Neural cell (in vitro differentiated cells): ENCODE measurements at regions not wholly inside any gene's neighbourhood (a gene's known extent, or its start where the extent isn't known, plus 50 kb on each side); places are given as distances from the start of the nearest gene placed in this dataset.

Experiments
- H2AFZ ChIP-seq: fragments of 200-600, 300-800 bp; sonication (generic), shearing (Covaris generic); 2 replicates; pipeline ENCODE4 v1.6.0; 2014; ENCODE audit warnings: low read depth, mild to moderate bottlenecking, antibody characterized with exemption, low read length, moderate library complexity
- H3F3A ChIP-seq: fragments of 200-600 bp; shearing (Covaris generic); 2 replicates; pipeline ENCODE4 v1.6.1; 2016; ENCODE audit warnings: mild to moderate bottlenecking, moderate library complexity, mixed read lengths, antibody characterized with exemption, low read length; ENCODE audit not compliant: insufficient read depth, poor library complexity, severe bottlenecking
- H3K27ac ChIP-seq: fragments of 200-600, 300-800 bp; sonication (generic), shearing (Covaris generic); 2 replicates; pipeline ENCODE4 v1.5.1; 2014; ENCODE audit warnings: mild to moderate bottlenecking, low read length, moderate library complexity
- H3K27me3 ChIP-seq: fragments of 300-800, 200-600 bp; sonication (generic), shearing (Covaris generic); 2 replicates; pipeline ENCODE4 v1.6.0; 2014; ENCODE audit warnings: mild to moderate bottlenecking, low read depth, low read length, moderate library complexity; ENCODE audit not compliant: insufficient read depth
- H3K36me3 ChIP-seq: fragments of 300-800, 200-600 bp; sonication (generic), shearing (Covaris generic); 2 replicates; pipeline ENCODE4 v1.5.1; 2014; ENCODE audit warnings: mild to moderate bottlenecking, antibody characterized with exemption, low read length, moderate library complexity; ENCODE audit not compliant: insufficient read depth
- H3K4me2 ChIP-seq: fragments of 300-800, 200-600 bp; sonication (generic), shearing (Covaris generic); 2 replicates; pipeline ENCODE4 v1.6.0; 2014; ENCODE audit warnings: mild to moderate bottlenecking, low read length
- H3K4me3 ChIP-seq: fragments of 300-800, 200-600 bp; sonication (generic), shearing (Covaris generic); 2 replicates; pipeline ENCODE4 v1.5.1; 2014; ENCODE audit warnings: mild to moderate bottlenecking, low read length, moderate library complexity
- H3K79me2 ChIP-seq: fragments of 200-600 bp; shearing (Covaris generic); replicated peaks from 2 replicates; pipeline ENCODE4 v1.6.0; 2014; ENCODE audit warnings: mild to moderate bottlenecking, low read length, moderate library complexity; ENCODE audit not compliant: insufficient read depth
- H3K9ac ChIP-seq: fragments of 300-800, 200-600 bp; sonication (generic), shearing (Covaris generic); 2 replicates; pipeline ENCODE4 v1.6.1; 2016; ENCODE audit warnings: mild to moderate bottlenecking, low read length, mixed read lengths
- H3K9me2 ChIP-seq: fragments of 200-600 bp; shearing (Covaris generic); 2 replicates; pipeline ENCODE4 v1.6.1; 2016; ENCODE audit warnings: mild to moderate bottlenecking, low read length, mixed read lengths; ENCODE audit not compliant: insufficient read depth
- H3K9me3 ChIP-seq: fragments of 200-600, 300-800 bp; sonication (generic), shearing (Covaris generic); 2 replicates; pipeline ENCODE4 v1.6.1; 2016; ENCODE audit warnings: mild to moderate bottlenecking, mixed run types, low read length, moderate library complexity, mixed read lengths
- H4K20me1 ChIP-seq: fragments of 200-600 bp; shearing (Covaris generic); 2 replicates; pipeline ENCODE4 v1.6.1; 2016; ENCODE audit warnings: mild to moderate bottlenecking, mixed run types; ENCODE audit not compliant: insufficient read depth
- CTCF ChIP-seq: fragments of 450-650 bp; IDR thresholded peaks from 2 replicates; pipeline ENCODE4 v1.5.1; 2014; ENCODE audit warnings: antibody characterized with exemption, mild to moderate bottlenecking, moderate library complexity; ENCODE audit not compliant: poor library complexity, severe bottlenecking
- EP300 ChIP-seq: fragments of 450-650 bp; conservative IDR thresholded peaks from 2 replicates; pipeline ENCODE4 v1.6.1; 2014; ENCODE audit warnings: antibody characterized with exemption, mild to moderate bottlenecking, moderate library complexity; ENCODE audit not compliant: poor library complexity, severe bottlenecking
- EZH2 ChIP-seq: fragments of 200-600, 300-800 bp; shearing (Covaris generic), sonication (generic); IDR thresholded peaks from 2 replicates; pipeline ENCODE4 v1.6.1; 2014; ENCODE audit warnings: antibody characterized with exemption, low read length, borderline replicate concordance, mild to moderate bottlenecking; ENCODE audit not compliant: insufficient read depth, poor library complexity, severe bottlenecking
- MXI1 ChIP-seq: fragments of 450-650 bp; conservative IDR thresholded peaks from 2 replicates; pipeline ENCODE4 v1.6.1; 2014; ENCODE audit warnings: antibody characterized with exemption, mild to moderate bottlenecking; ENCODE audit not compliant: poor library complexity, severe bottlenecking
- POLR2AphosphoS5 ChIP-seq: IDR thresholded peaks from 2 replicates; pipeline ENCODE4 v1.6.1; 2012
- RAD21 ChIP-seq: fragments of 450-650 bp; conservative IDR thresholded peaks from 2 replicates; pipeline ENCODE4 v1.6.1; 2014; ENCODE audit warnings: antibody characterized with exemption, mild to moderate bottlenecking, moderate library complexity
- REST ChIP-seq: IDR thresholded peaks from 2 replicates; pipeline ENCODE4 v1.6.1; 2012; ENCODE audit warnings: borderline replicate concordance
- SMC3 ChIP-seq: fragments of 450-650 bp; conservative IDR thresholded peaks from 2 replicates; pipeline ENCODE4 v1.6.1; 2014; ENCODE audit warnings: antibody characterized with exemption, mild to moderate bottlenecking, moderate library complexity; ENCODE audit not compliant: poor library complexity
- TAF1 ChIP-seq: IDR thresholded peaks from 2 replicates; pipeline ENCODE4 v1.6.1; 2012; ENCODE audit warnings: low read depth

DNA sequence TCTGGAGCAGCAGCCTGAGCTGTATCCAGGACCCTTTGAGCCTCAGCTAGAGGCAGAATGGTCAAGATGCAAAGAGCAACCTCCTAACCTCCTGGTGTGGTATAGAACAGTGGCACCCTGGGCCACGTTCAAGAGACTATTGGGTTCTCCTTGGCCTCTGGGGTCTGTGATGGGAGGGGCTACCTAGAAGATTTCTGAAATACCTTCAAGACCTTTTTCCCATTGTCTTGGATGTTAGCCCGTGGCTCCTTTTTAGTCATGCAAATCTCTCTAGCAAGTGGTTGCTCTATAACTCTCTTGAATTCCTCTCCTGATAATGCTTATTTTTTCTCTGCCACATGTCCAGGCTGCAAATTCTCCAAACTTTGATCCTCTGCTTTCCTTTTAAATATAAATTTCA lies 106.3 kb upstream of the SULT1C3 start:
- no peaks in the 10 kb centered on the region for H3F3A ChIP-seq
- no peak for TF ChIP-seq TAF1
- TF ChIP-seq SMC3, result no peak
- no peak for TF ChIP-seq EP300
- TF ChIP-seq CTCF, result no peak
- no peak for TF ChIP-seq REST
- no peak for TF ChIP-seq EZH2
- no peak for TF ChIP-seq MXI1
- TF ChIP-seq RAD21, result no peak
- TF ChIP-seq POLR2AphosphoS5, result no peak

GRCh38 chr2:108139521-108139920 lies 100.2 kb upstream of the SULT1C3 start:
- H3K27ac ChIP-seq, result no peak overlapping the region
- H3K4me3 ChIP-seq, result no peak overlapping the region
- H4K20me1 ChIP-seq, result no peaks in the 10 kb centered on the region
- no peak overlapping the region for H2AFZ ChIP-seq
- no peaks in the 10 kb centered on the region for H3K9me3 ChIP-seq
- no peak for TF ChIP-seq POLR2AphosphoS5
- no peak for TF ChIP-seq MXI1
- no peak for TF ChIP-seq TAF1
- no peak for TF ChIP-seq SMC3
- TF ChIP-seq CTCF, result no peak
- no peak for TF ChIP-seq EZH2
- no peak for TF ChIP-seq EP300
- no peak for TF ChIP-seq RAD21
- no peak for TF ChIP-seq REST
- no peak overlapping the region for H3K9ac ChIP-seq
- no peaks in the 10 kb centered on the region for H3K79me2 ChIP-seq
- no peaks in the 10 kb centered on the region for H3K9me2 ChIP-seq
- no peaks in the 10 kb centered on the region for H3K27me3 ChIP-seq
- no peak overlapping the region for H3K4me2 ChIP-seq
- H3K36me3 ChIP-seq, result no peaks in the 10 kb centered on the region
- H3F3A ChIP-seq, result no peaks in the 10 kb centered on the region

More for the DNA sequence above, 106.3 kb upstream of the SULT1C3 start:
- Histone ChIP-seq H3K27ac (no peak overlapping the region), H4K20me1 (no peaks in the 10 kb centered on the region), H3K4me3 (no peak overlapping the region), H3K79me2 (no peaks in the 10 kb centered on the region), H3K9me3 (no peaks in the 10 kb centered on the region), H3K4me2 (no peak overlapping the region), H3K27me3 (no peaks in the 10 kb centered on the region), H3K36me3 (no peaks in the 10 kb centered on the region), H2AFZ (no peak overlapping the region), H3K9ac (no peak overlapping the region), H3K9me2 (no peaks in the 10 kb centered on the region)
